GM23338 (cell line): ENCODE measurements at regions not wholly inside any gene's neighbourhood (a gene's known extent, or its start where the extent isn't known, plus 50 kb on each side); places are given as distances from the start of the nearest gene placed in this dataset.

ENCODE experiments used
- ATAC-seq: fragments of 200-7000 bp; cut with Tn5 transposase; 3 replicates; pipeline ENCODE4 v1.9.1; 2020
- DNase-seq: peaks from one replicate; pipeline ENCODE4 v3.0.0-alpha.2; 2015; ENCODE audit warnings: low spot score
- H2AFZ ChIP-seq: fragments of 200-600 bp; sonication (generic); 2 replicates; pipeline ENCODE4 v1.8.0; 2016; ENCODE audit warnings: antibody characterized with exemption, mild to moderate bottlenecking, moderate library complexity
- H3F3A ChIP-seq: fragments of 200-600 bp; sonication (generic); replicated peaks from 2 replicates; pipeline ENCODE4 v1.8.0; 2017; ENCODE audit warnings: antibody characterized with exemption, mixed run types, low read depth
- H3K27ac ChIP-seq: fragments of 200-600 bp; sonication (generic); 2 replicates; pipeline ENCODE4 v1.6.1; 2016; ENCODE audit warnings: low read depth
- H3K27me3 ChIP-seq: fragments of 200-600 bp; sonication (generic); 2 replicates; pipeline ENCODE4 v1.8.0; 2016; ENCODE audit warnings: mild to moderate bottlenecking, mixed run types, moderate library complexity; ENCODE audit not compliant: insufficient read depth
- H3K36me3 ChIP-seq: fragments of 200-600 bp; sonication (generic); 2 replicates; pipeline ENCODE4 v1.8.0; 2016; ENCODE audit warnings: mild to moderate bottlenecking; ENCODE audit not compliant: insufficient read depth
- H3K4me1 ChIP-seq: fragments of 200-600 bp; sonication (generic); 2 replicates; pipeline ENCODE4 v1.8.0; 2016; ENCODE audit warnings: mild to moderate bottlenecking, moderate library complexity; ENCODE audit not compliant: insufficient read depth
- H3K4me2 ChIP-seq: fragments of 200-600 bp; sonication (generic); 2 replicates; pipeline ENCODE4 v1.7.1; 2017; ENCODE audit warnings: mixed run types
- H3K4me3 ChIP-seq: fragments of 200-600 bp; sonication (generic); 2 replicates; pipeline ENCODE4 v1.6.1; 2016; ENCODE audit warnings: mixed run types
- H3K79me2 ChIP-seq: fragments of 200-600 bp; sonication (generic); replicated peaks from 2 replicates; pipeline ENCODE4 v1.8.0; 2017; ENCODE audit warnings: mild to moderate bottlenecking; ENCODE audit not compliant: insufficient read depth
- H3K9me2 ChIP-seq: fragments of 200-600 bp; sonication (generic); 2 replicates; pipeline ENCODE4 v1.8.0; 2017; ENCODE audit not compliant: insufficient read depth
- H4K20me1 ChIP-seq: fragments of 200-600 bp; sonication (generic); replicated peaks from 2 replicates; pipeline ENCODE4 v1.8.0; 2017; ENCODE audit warnings: mild to moderate bottlenecking; ENCODE audit not compliant: insufficient read depth
- H3K27ac Mint-ChIP-seq: 2 replicates; pipeline ENCODE4 v1.8.0; 2020; ENCODE audit warnings: inconsistent platforms, mild to moderate bottlenecking, moderate library complexity, mixed read lengths
- H3K27me3 Mint-ChIP-seq: 3 replicates; pipeline ENCODE4 v1.8.0; 2022; ENCODE audit warnings: low read depth, mild to moderate bottlenecking, moderate library complexity, mixed read lengths, inconsistent platforms; ENCODE audit not compliant: insufficient read depth, poor library complexity
- H3K36me3 Mint-ChIP-seq: 3 replicates; pipeline ENCODE4 v1.8.0; 2021; ENCODE audit warnings: low read depth, mild to moderate bottlenecking, inconsistent platforms, moderate library complexity, mixed read lengths
- H3K4me1 Mint-ChIP-seq: 3 replicates; pipeline ENCODE4 v1.8.0; 2020; ENCODE audit warnings: mild to moderate bottlenecking, inconsistent platforms, mixed read lengths
- H3K4me3 Mint-ChIP-seq: 3 replicates; pipeline ENCODE4 v1.8.0; 2021; ENCODE audit warnings: moderate library complexity, mild to moderate bottlenecking, inconsistent platforms, mixed read lengths
- H3K9me3 Mint-ChIP-seq: 3 replicates; pipeline ENCODE4 v1.8.0; 2020; ENCODE audit warnings: moderate library complexity, mild to moderate bottlenecking, inconsistent platforms, mixed read lengths
- CREB1 ChIP-seq: fragments of 250-450 bp; sonication (Bioruptor Pico); IDR thresholded peaks from 2 replicates; pipeline ENCODE4 v1.5.0; 2020; ENCODE audit warnings: low read depth, mild to moderate bottlenecking, moderate library complexity
- ETS1 ChIP-seq: IDR thresholded peaks from 2 replicates; pipeline ENCODE4 v1.6.1; 2016; ENCODE audit warnings: antibody characterized with exemption
- EZH2 ChIP-seq: fragments of 200-600 bp; sonication (generic); IDR thresholded peaks from one replicate; pipeline ENCODE4 v1.8.0; 2017; ENCODE audit warnings: antibody characterized with exemption, mild to moderate bottlenecking, low read depth; ENCODE audit not compliant: unreplicated experiment
- EZH2phosphoT487 ChIP-seq: fragments of 200-600 bp; sonication (generic); IDR thresholded peaks from one replicate; pipeline ENCODE4 v1.8.1; 2018; ENCODE audit warnings: antibody characterized with exemption; ENCODE audit not compliant: unreplicated experiment
- JUNB ChIP-seq: IDR thresholded peaks from one replicate; pipeline ENCODE4 v1.6.1; 2016; ENCODE audit warnings: antibody characterized with exemption; ENCODE audit not compliant: unreplicated experiment
- NANOG ChIP-seq: IDR thresholded peaks from 2 replicates; pipeline ENCODE4 v1.6.1; 2016; ENCODE audit warnings: antibody characterized with exemption, borderline replicate concordance
- POLR2AphosphoS5 ChIP-seq: IDR thresholded peaks from 2 replicates; pipeline ENCODE4 v1.6.1; 2016; ENCODE audit warnings: antibody characterized with exemption, low read depth
- REST ChIP-seq: IDR thresholded peaks from one replicate; pipeline ENCODE4 v1.6.1; 2018; ENCODE audit warnings: antibody characterized with exemption; ENCODE audit not compliant: unreplicated experiment
- STAT1 ChIP-seq: IDR thresholded peaks from one replicate; pipeline ENCODE4 v1.6.1; 2016; ENCODE audit warnings: antibody characterized with exemption; ENCODE audit not compliant: unreplicated experiment
- ZNF114 ChIP-seq: fragments of 250-450 bp; sonication (Bioruptor Pico); IDR thresholded peaks from 2 replicates; pipeline ENCODE4 v1.5.0; 2020; ENCODE audit warnings: mild to moderate bottlenecking, moderate library complexity
- ZNF331 ChIP-seq: fragments of 250-450 bp; sonication (Bioruptor Pico); IDR thresholded peaks from 2 replicates; pipeline ENCODE4 v1.5.0; 2020; ENCODE audit warnings: low read depth, mild to moderate bottlenecking, moderate library complexity

GRCh38 chr18:67650686-67651385, 134.3 kb upstream of the DSEL start (continued):
- TF ChIP-seq ETS1 (no peak), STAT1 (no peak), REST (no peak), NANOG (no peak), EZH2 (no peak), ZNF114 (no peak), CREB1 (CRISPR knock-in tag) (no peak)

- Mint-ChIP-seq H3K4me1 (peaks cover 6% of the 10 kb centered on the region; the same call in 1 of the 3 replicates), H3K27ac (no peak overlapping the region; the same call in 1 of the 2 replicates), H3K9me3 (peaks cover 3% of the 10 kb centered on the region; the same call in 1 of the 3 replicates), H3K36me3 (peaks cover 5% of the 10 kb centered on the region; the same call in 1 of the 3 replicates), H3K27me3 (no peaks in the 10 kb centered on the region), H3K4me3 (no peak overlapping the region)
- Histone ChIP-seq H3K4me1 (no peaks in the 10 kb centered on the region), H3K27me3 (no peaks in the 10 kb centered on the region), H3K79me2 (no peaks in the 10 kb centered on the region), H3K4me2 (no peak overlapping the region), H3K27ac (no peak overlapping the region), H3K4me3 (no peak overlapping the region), H3F3A (no peaks in the 10 kb centered on the region), H3K36me3 (no peaks in the 10 kb centered on the region), H3K9me2 (no peaks in the 10 kb centered on the region), H2AFZ (peak overlapping the region; percentile 35; the same call in 1 of the 2 replicates), H4K20me1 (no peaks in the 10 kb centered on the region)
- TF ChIP-seq CREB1 (CRISPR knock-in tag) (no peak), ETS1 (no peak), EZH2phosphoT487 (no peak), JUNB (no peak), ZNF331 (CRISPR knock-in tag) (no peak), POLR2AphosphoS5 (no peak), ZNF114 (no peak)
- DNase-seq (no peak), ATAC-seq (no peak)
Observed at GRCh38 chr18:67646890-67647289, 130.4 kb upstream of the DSEL start.
